ENCODE measurements at regions not wholly inside any gene's neighbourhood (a gene's known extent, or its start where the extent isn't known, plus 50 kb on each side); places are given as distances from the start of the nearest gene placed in this dataset.
"Not testable (repeated sequence)": the region's sequence is repeated elsewhere in the genome, so short reads cannot be mapped to it uniquely, and the experiment has no call there.

- not testable (repeated sequence) for DNase-seq (ENCODE audit: low spot score)
Measured at GRCh38 chr19:28434794-28435193, 778.2 kb downstream of the UQCRFS1 start.

GRCh38 chr19:28434365-28434764, 778.6 kb downstream of the UQCRFS1 start:
- DNase-seq (ENCODE audit: low spot score), result not testable (repeated sequence)

- not testable (repeated sequence) for DNase-seq (ENCODE audit: low spot score)
Measured at GRCh38 chr19:28433166-28433565, 779.8 kb downstream of the UQCRFS1 start.

- DNase-seq (ENCODE audit: low spot score), result no peak
Measured at GRCh38 chr19:28430214-28430613, 782.7 kb downstream of the UQCRFS1 start.

GRCh38 chr19:28429356-28429755, 783.6 kb downstream of the UQCRFS1 start:
- no peak for DNase-seq (ENCODE audit: low spot score)

- DNase-seq (ENCODE audit: low spot score), result no peak
Measured at GRCh38 chr19:28428663-28429348, 784.1 kb downstream of the UQCRFS1 start.

- peak; percentile 74 for DNase-seq (ENCODE audit: low spot score)
Measured at GRCh38 chr19:28427376-28428083, 785.4 kb downstream of the UQCRFS1 start.

GRCh38 chr19:28426730-28427225, 786.2 kb downstream of the UQCRFS1 start:
- DNase-seq (ENCODE audit: low spot score), result peak; percentile 67

GRCh38 chr19:28426110-28426729, 786.7 kb downstream of the UQCRFS1 start:
- DNase-seq (ENCODE audit: low spot score), result no peak

GRCh38 chr19:28425046-28425931, 787.7 kb downstream of the UQCRFS1 start:
- DNase-seq (ENCODE audit: low spot score), result no peak

- no peak for DNase-seq (ENCODE audit: low spot score)
Measured at GRCh38 chr19:28424662-28425045, 788.3 kb downstream of the UQCRFS1 start.

- no peak for DNase-seq (ENCODE audit: low spot score)
Measured at GRCh38 chr19:28424077-28424476, 788.9 kb downstream of the UQCRFS1 start.

- no peak for DNase-seq (ENCODE audit: low spot score)
Measured at GRCh38 chr19:28422791-28423650, 789.9 kb downstream of the UQCRFS1 start.

GRCh38 chr19:28422046-28422445, 790.9 kb downstream of the UQCRFS1 start:
- DNase-seq (ENCODE audit: low spot score), result no peak

- no peak for DNase-seq (ENCODE audit: low spot score)
Measured at GRCh38 chr19:28420811-28421550, 792.0 kb downstream of the UQCRFS1 start.

- DNase-seq (ENCODE audit: low spot score), result no peak
Measured at GRCh38 chr19:28419312-28419711, 793.6 kb downstream of the UQCRFS1 start.

GRCh38 chr19:28417361-28417760, 795.6 kb downstream of the UQCRFS1 start:
- no peak for DNase-seq (ENCODE audit: low spot score)

GRCh38 chr19:28416245-28416644, 796.7 kb downstream of the UQCRFS1 start:
- no peak for DNase-seq (ENCODE audit: low spot score)

- no peak for DNase-seq (ENCODE audit: low spot score)
Measured at GRCh38 chr19:28414748-28415147, 798.2 kb downstream of the UQCRFS1 start.

GRCh38 chr19:28409859-28410258, 803.1 kb downstream of the UQCRFS1 start:
- DNase-seq (ENCODE audit: low spot score), result no peak
